K562 (cell line): ENCODE measurements at regions not wholly inside any gene's neighbourhood (a gene's known extent, or its start where the extent isn't known, plus 50 kb on each side); places are given as distances from the start of the nearest gene placed in this dataset.

Source experiments
- ATAC-seq: fragments of 200-7000 bp; cut with Tn5 transposase; 3 replicates; pipeline ENCODE4 v1.9.1; 2020; ENCODE audit warnings: moderate library complexity
- BruUV-seq: library from RNA; stranded (reverse); fragments of 400-500 nt; replicated peaks from 2 replicates; lab custom pipeline; 2021; lab: Mats Ljungman, UMichigan
- CTCF ChIA-PET: fragments of 300-600 bp; formaldehyde crosslinking; extraction: SDS; loops from one replicate; lab custom pipeline; 2021; ENCODE audit warnings: low intra/inter-chr PET ratio; lab: Yijun Ruan, JAX
- POLR2A ChIA-PET: fragments of 300-600, 350-650 bp; sonication (Branson Sonifier 250); formaldehyde crosslinking; extraction: SDS; loops from one replicate; lab custom pipeline; 2021; ENCODE audit warnings: antibody characterized with exemption, inconsistent platforms; lab: Yijun Ruan, JAX
- DNase-seq, 4 experiments: peaks; one replicate each; pipeline versions ENCODE4 v3.0.0 to v3.0.0-alpha.2; 2011 to 2018; ENCODE audit warnings: low spot score in 3 of 4, mixed read lengths in 3 of 4; ENCODE audit errors: extremely low read depth in 1 of 4
- FAIRE-seq: peaks from 2 replicates; lab custom pipeline; 2011; peaks lifted over from hg19 to GRCh38; lab: Jason Lieb, UNC
- H2AFZ ChIP-seq: 2 replicates; pipeline ENCODE4 v1.6.0; 2011; ENCODE audit warnings: low read depth, low read length, control low read depth, inconsistent platforms
- H3K27ac ChIP-seq: fragments of 200-600 bp; 3 replicates; pipeline ENCODE4 v1.8.0; 2011; ENCODE audit warnings: low read depth, mild to moderate bottlenecking, control low read depth, inconsistent platforms, low read length, moderate library complexity, mixed read lengths; ENCODE audit errors: extremely low read depth
- H3K27me3 ChIP-seq, 2 experiments: fragments of 300-600 bp in 1 of 2; 2 replicates in 1 of 2; 3 replicates in 1 of 2; pipeline versions ENCODE4 v1.6.0 to v1.8.0; 2011; ENCODE audit warnings: inconsistent platforms in 2 of 2, low read length in 2 of 2, mild to moderate bottlenecking in 1 of 2, mixed read lengths in 1 of 2, moderate library complexity in 1 of 2; ENCODE audit not compliant: control insufficient read depth in 2 of 2, insufficient read depth in 2 of 2
- H3K36me3 ChIP-seq: fragments of 300-600 bp; 3 replicates; pipeline ENCODE4 v1.8.0; 2011; ENCODE audit warnings: mild to moderate bottlenecking, low read length, inconsistent platforms; ENCODE audit not compliant: control insufficient read depth, insufficient read depth
- H3K4me1 ChIP-seq, 2 experiments: fragments of 200-600 bp in 1 of 2; replicated peaks in 1 of 2; 2 replicates in 1 of 2; 3 replicates in 1 of 2; pipeline versions ENCODE4 v1.5.1 to v1.8.0; 2011; ENCODE audit warnings: inconsistent platforms in 2 of 2, low read length in 2 of 2, mild to moderate bottlenecking in 1 of 2, mixed read lengths in 1 of 2, moderate library complexity in 1 of 2; ENCODE audit not compliant: control insufficient read depth in 2 of 2, insufficient read depth in 2 of 2
- H3K4me2 ChIP-seq: 2 replicates; pipeline ENCODE4 v1.6.1; 2011; ENCODE audit warnings: low read length, control low read depth, inconsistent platforms, mixed read lengths; ENCODE audit not compliant: insufficient read depth
- H3K4me3 ChIP-seq: fragments of 200-600 bp; sonication (generic), shearing (Covaris generic); 2 replicates; pipeline ENCODE4 v1.5.1; 2016; ENCODE audit warnings: control low read depth, inconsistent platforms
- H3K79me2 ChIP-seq: fragments of 200-600 bp; 3 replicates; pipeline ENCODE4 v1.8.0; 2011; ENCODE audit warnings: low read length, inconsistent platforms; ENCODE audit not compliant: control insufficient read depth, insufficient read depth
- H3K9ac ChIP-seq, 2 experiments: 2 replicates each; pipeline versions ENCODE4 v1.6.0 to v1.6.1; 2011; ENCODE audit warnings: low read depth in 2 of 2, low read length in 2 of 2, control low read depth in 1 of 2, inconsistent platforms in 1 of 2, mild to moderate bottlenecking in 1 of 2, mixed read lengths in 1 of 2; ENCODE audit not compliant: insufficient read depth in 1 of 2
- H3K9me1 ChIP-seq: one replicate; pipeline ENCODE4 v1.6.0; 2011; ENCODE audit warnings: inconsistent platforms, mild to moderate bottlenecking, low read length, moderate library complexity; ENCODE audit not compliant: control insufficient read depth, insufficient read depth
- H3K9me3 ChIP-seq: replicated peaks from 2 replicates; pipeline ENCODE4 v1.5.1; 2011; ENCODE audit warnings: low read depth, low read length, inconsistent platforms; ENCODE audit not compliant: control insufficient read depth, insufficient read depth
- H4K20me1 ChIP-seq: replicated peaks from 2 replicates; pipeline ENCODE4 v1.6.1; 2011; ENCODE audit warnings: low read length, inconsistent platforms, mixed read lengths; ENCODE audit not compliant: control insufficient read depth, insufficient read depth
- CBFA2T3 ChIP-seq: fragments of 450-650 bp; IDR thresholded peaks from 2 replicates; pipeline ENCODE4 v1.6.1; 2017
- EGR1 ChIP-seq: fragments of 450-650 bp; conservative IDR thresholded peaks from 2 replicates; pipeline ENCODE4 v1.6.1; 2017; ENCODE audit warnings: mild to moderate bottlenecking
- FOXP1 ChIP-seq: sonication (generic); formaldehyde crosslinking; IDR thresholded peaks from 2 replicates; pipeline ENCODE4 v1.8.0; 2022; ENCODE audit warnings: mild to moderate bottlenecking, missing genetic modification reagents
- JUNB ChIP-seq: fragments of 450-650 bp; formaldehyde crosslinking; conservative IDR thresholded peaks from 2 replicates; pipeline ENCODE4 v1.4.0; 2020; ENCODE audit warnings: mild to moderate bottlenecking
- NCOA1 ChIP-seq: fragments of 450-650 bp; IDR thresholded peaks from 2 replicates; pipeline ENCODE4 v1.6.1; 2016; ENCODE audit warnings: low read depth
- NFE2 ChIP-seq: IDR thresholded peaks from 2 replicates; pipeline ENCODE4 v1.6.1; 2014; ENCODE audit warnings: antibody characterized with exemption, low read depth
- SIX5 ChIP-seq, 2 experiments: IDR thresholded peaks; 2 replicates each; pipeline ENCODE4 v1.6.1; 2011; ENCODE audit warnings: low read length in 2 of 2, borderline replicate concordance in 1 of 2, low read depth in 1 of 2, mild to moderate bottlenecking in 1 of 2, moderate library complexity in 1 of 2; ENCODE audit not compliant: insufficient read depth in 1 of 2
- TARDBP ChIP-seq: fragments of 450-650 bp; IDR thresholded peaks from 2 replicates; pipeline ENCODE4 v1.6.1; 2016
- ZNF766 ChIP-seq: fragments of 200-800 bp; sonication (Bioruptor generic); conservative IDR thresholded peaks from 2 replicates; pipeline ENCODE4 v1.6.1; 2016; ENCODE audit warnings: missing genetic modification characterization, missing compliant biosample characterization
- WGBS: fragments of 100-300 bp; shearing (Covaris generic); methylation state at CpG from one replicate; pipeline ENCODE4 v1.1.6; 2016; ENCODE audit warnings: low coverage, mixed read lengths; ENCODE audit not compliant: insufficient coverage; ENCODE audit errors: missing lambda C conversion rate; 5-methylcytosine and 5-hydroxymethylcytosine counted together
- in situ Hi-C: fragments of 300-500 bp; cut with MboI; formaldehyde crosslinking; loops from 4 replicates; pipeline ENCODE4 v1.15.0; 2018; ENCODE audit warnings: inconsistent platforms, mixed read lengths
- intact Hi-C: fragments of 100-400 bp; cut with micrococcal nuclease; formaldehyde crosslinking; loops from 2 replicates; pipeline ENCODE4 v1.14.2; 2022

- POLR2A ChIA-PET: interaction anchor here (1.0 kb wide), 2 partner anchors 9 to 11 kb away, joined by 3 read pairs; no protein-coding TSS in a partner anchor
These were observed 1007.8 kb downstream of the REEP3 start for GRCh38 chr10:64529003-64529350.

GRCh38 chr10:64534616-64535015 is 1013.4 kb downstream of the REEP3 start:
- TF ChIP-seq JUNB (CRISPR knock-in tag) (no peak), ZNF766 (CRISPR knock-in tag) (no peak), FOXP1 (CRISPR knock-in tag) (no peak), TARDBP (no peak), NFE2 (peak; percentile 15; the same call in 1 of the 2 replicates), SIX5 (IDR thresholded peaks at IDR 0.05; ENCODE audit: borderline replicate concordance in 1 of 2, insufficient read depth in 1 of 2, low read depth in 1 of 2, low read length in 2 of 2) (no peak), EGR1 (peak; percentile 73)
- no peaks in the 10 kb centered on the region for H3K4me1 ChIP-seq
- ATAC-seq (peak; percentile 24; the same call in 2 of the 3 replicates), DNase-seq (no peak), FAIRE-seq (no peak)
- BruUV-seq: no TSS peak
- 45% methylated on average over 2 of the region's 2 CpGs for WGBS
- intact Hi-C loops (no loop called here), in situ Hi-C loops (no loop called here)
- H3K36me3 ChIP-seq: no peaks in the 10 kb centered on the region
- ChIA-PET POLR2A (no interaction called here), CTCF (no interaction called here)
- no peak overlapping the region for H3K27ac ChIP-seq
- no peaks in the 10 kb centered on the region for H3K9me3 ChIP-seq
- no peaks in the 10 kb centered on the region for H3K9me1 ChIP-seq
- H3K4me3 ChIP-seq: no peak overlapping the region
- no peak overlapping the region for H3K4me2 ChIP-seq
- H2AFZ ChIP-seq: peak overlapping the region; percentile 63
- H3K9ac ChIP-seq: no peak overlapping the region
- H4K20me1 ChIP-seq: no peaks in the 10 kb centered on the region
- no peaks in the 10 kb centered on the region for H3K27me3 ChIP-seq
- no peaks in the 10 kb centered on the region for H3K79me2 ChIP-seq

More at GRCh38 chr10:64529003-64529350, 1007.8 kb downstream of the REEP3 start:
- in situ Hi-C loops (no loop called here), intact Hi-C loops (no loop called here)
- Histone ChIP-seq H3K4me1 (no peaks in the 10 kb centered on the region; a peak in 1 of 5 replicates), H4K20me1 (no peaks in the 10 kb centered on the region), H3K4me3 (no peak overlapping the region)
- WGBS: 13% methylated on average over 1 of the region's 1 CpG
- TF ChIP-seq NCOA1: no peak
- 0 out of 2 replicates have a peak, but pooled peaks have one; percentile 15 for TF ChIP-seq CBFA2T3
- TF ChIP-seq, all 486 proteins: peak for 1
- no peaks in the 10 kb centered on the region for H3K79me2 ChIP-seq
- CTCF ChIA-PET: no interaction called here
- H3K4me2 ChIP-seq: no peak overlapping the region
- no peak overlapping the region for H3K27ac ChIP-seq
- DNase-seq: no peak
- H2AFZ ChIP-seq: no peak overlapping the region
- no peaks in the 10 kb centered on the region for H3K27me3 ChIP-seq
- no peak for FAIRE-seq
- no peaks in the 10 kb centered on the region for H3K9me3 ChIP-seq
- no peak overlapping the region for H3K9ac ChIP-seq
- no TSS peak for BruUV-seq
- H3K36me3 ChIP-seq: no peaks in the 10 kb centered on the region
- ATAC-seq: no peak
- H3K9me1 ChIP-seq: no peaks in the 10 kb centered on the region
